ENCODE measurements at regions not wholly inside any gene's neighbourhood (a gene's known extent, or its start where the extent isn't known, plus 50 kb on each side); places are given as distances from the start of the nearest gene placed in this dataset.

GRCh38 chr6:117110737-117111136, 154.6 kb upstream of the VGLL2 start:
- H3K9me3 ChIP-seq (ENCODE audit: low read length): no peaks in the 10 kb centered on the region
- no peaks in the 10 kb centered on the region for H3K79me2 ChIP-seq (ENCODE audit: insufficient read depth, low read length)
- H3K4me2 ChIP-seq (ENCODE audit: low read depth, low read length): no peak overlapping the region
- no peak overlapping the region for H2AFZ ChIP-seq (ENCODE audit: low read length)
- DNase-seq (ENCODE audit: low spot score) (no peak), ATAC-seq (no peak), FAIRE-seq (no peak)
- TF ChIP-seq, protein P1, sequence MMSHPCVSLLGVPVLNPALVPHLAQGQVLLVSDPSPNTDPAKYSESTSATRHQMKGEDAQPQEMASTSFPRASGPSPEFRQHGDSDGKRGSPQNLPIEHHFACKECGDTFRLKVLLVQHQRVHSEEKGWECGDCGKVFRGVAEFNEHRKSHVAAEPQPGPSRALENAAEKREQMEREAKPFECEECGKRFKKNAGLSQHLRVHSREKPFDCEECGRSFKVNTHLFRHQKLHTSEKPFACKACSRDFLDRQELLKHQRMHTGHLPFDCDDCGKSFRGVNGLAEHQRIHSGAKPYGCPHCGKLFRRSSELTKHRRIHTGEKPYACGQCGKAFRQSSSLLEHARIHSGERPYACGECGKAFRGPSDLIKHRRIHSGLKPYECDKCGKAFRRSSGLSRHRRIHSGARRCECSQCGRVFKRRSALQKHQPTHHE (CRISPR knock-in tag; IDR thresholded peaks at IDR 0.05; ENCODE audit: borderline replicate concordance): no peak
- in situ Hi-C loops (cut with HindIII; ENCODE audit: extremely low pct_ligation_motif_present, low pct_unique_long_range_greater_than_20kb) (no loop called here), intact Hi-C loops (cut with micrococcal nuclease; ENCODE audit: unreplicated experiment) (no loop called here)
- no peaks in the 10 kb centered on the region for H4K20me1 ChIP-seq (ENCODE audit: insufficient read depth, low read length)
- no peaks in the 10 kb centered on the region for H3K27me3 ChIP-seq (ENCODE audit: control insufficient read depth in 1 of 2, insufficient read depth in 2 of 2, low read length in 2 of 2)
- no peak overlapping the region for H3K27ac ChIP-seq (ENCODE audit: extremely low read length, insufficient read depth, low read length)
- 0% methylated on average over 4 of the region's 5 CpGs for WGBS (ENCODE audit: low lambda C conversion rate)
- no TSS peak for BruUV-seq (replicated peaks)
- H3K4me1 ChIP-seq (ENCODE audit: insufficient read depth, low read length): no peaks in the 10 kb centered on the region
- H3K4me3 ChIP-seq (replicated peaks in 1 of 3; ENCODE audit: insufficient read depth in 1 of 3, low read depth in 2 of 3, low read length in 3 of 3): no peak overlapping the region
- H3K9ac ChIP-seq (ENCODE audit: insufficient read depth, low read depth, low read length): no peak overlapping the region
- ChIA-PET POLR2A (no interaction called here), CTCF (ENCODE audit: low intra/inter-chr PET ratio, low total read pairs) (no interaction called here)
- no peaks in the 10 kb centered on the region for H3K36me3 ChIP-seq (replicated peaks in 1 of 2; ENCODE audit: control insufficient read depth in 1 of 2, insufficient read depth in 2 of 2, low read length in 2 of 2)

- no peak for ATAC-seq
- Histone ChIP-seq H3K36me3 (replicated peaks in 1 of 2; ENCODE audit: control insufficient read depth in 1 of 2, insufficient read depth in 2 of 2, low read length in 2 of 2) (no peaks in the 10 kb centered on the region), H3K79me2 (ENCODE audit: insufficient read depth, low read length) (no peaks in the 10 kb centered on the region), H3K4me3 (replicated peaks in 1 of 3; ENCODE audit: insufficient read depth in 1 of 3, low read depth in 2 of 3, low read length in 3 of 3) (no peak overlapping the region), H3K9ac (ENCODE audit: insufficient read depth, low read depth, low read length) (no peak overlapping the region), H3K27me3 (ENCODE audit: control insufficient read depth in 1 of 2, insufficient read depth in 2 of 2, low read length in 2 of 2) (no peaks in the 10 kb centered on the region; a peak in 1 of 5 replicates), H3K4me2 (ENCODE audit: low read depth, low read length) (no peak overlapping the region), H3K4me1 (ENCODE audit: insufficient read depth, low read length) (no peaks in the 10 kb centered on the region), H3K27ac (ENCODE audit: extremely low read length, insufficient read depth, low read length) (no peak overlapping the region), H4K20me1 (ENCODE audit: insufficient read depth, low read length) (no peaks in the 10 kb centered on the region), H2AFZ (ENCODE audit: low read length) (no peak overlapping the region), H3K9me3 (ENCODE audit: low read length) (no peaks in the 10 kb centered on the region)
- TF ChIP-seq PITX1 (CRISPR knock-in tag; IDR thresholded peaks at IDR 0.05): no peak
- no peak for TF ChIP-seq AFF4 (CRISPR knock-in tag; IDR thresholded peaks at IDR 0.05)
- no peak for TF ChIP-seq TBX3 (IDR thresholded peaks at IDR 0.05; ENCODE audit: borderline replicate concordance)
- peak; percentile 21; the same call in 1 of the 2 replicates for TF ChIP-seq MAFF (IDR thresholded peaks at IDR 0.05; ENCODE audit: low read depth, low read length)
- peak; percentile 17 to 57; a peak in 3 of 4 replicates for TF ChIP-seq MAFK (conservative IDR thresholded peaks at IDR 0.05 in 1 of 2, IDR thresholded peaks at IDR 0.05 in 1 of 2; ENCODE audit: low read length in 2 of 2)
- TF ChIP-seq ZNF24 (IDR thresholded peaks at IDR 0.05): no peak
- TF ChIP-seq NR3C1 (CRISPR knock-in tag; IDR thresholded peaks at IDR 0.05): no peak
- no peak for TF ChIP-seq AGO1 (IDR thresholded peaks at IDR 0.05; ENCODE audit: low read depth, low read length, poor library complexity, severe bottlenecking)
- FAIRE-seq: no peak
- in situ Hi-C loops (cut with HindIII; ENCODE audit: extremely low pct_ligation_motif_present, low pct_unique_long_range_greater_than_20kb): no loop called here
- BruUV-seq (replicated peaks): no TSS peak
- 0% methylated on average over 1 of the region's 1 CpG for WGBS (ENCODE audit: low lambda C conversion rate)
- intact Hi-C loops (cut with micrococcal nuclease; ENCODE audit: unreplicated experiment): no loop called here
- POLR2A ChIA-PET: no interaction called here
- CTCF ChIA-PET (ENCODE audit: low intra/inter-chr PET ratio, low total read pairs): no interaction called here
- DNase-seq (ENCODE audit: low spot score): no peak
Measured at GRCh38 chr6:117117652-117118051, 147.7 kb upstream of the VGLL2 start.

All from HepG2 (cell line).